ENCODE measurements at regions not wholly inside any gene's neighbourhood (a gene's known extent, or its start where the extent isn't known, plus 50 kb on each side); places are given as distances from the start of the nearest gene placed in this dataset.

DNA sequence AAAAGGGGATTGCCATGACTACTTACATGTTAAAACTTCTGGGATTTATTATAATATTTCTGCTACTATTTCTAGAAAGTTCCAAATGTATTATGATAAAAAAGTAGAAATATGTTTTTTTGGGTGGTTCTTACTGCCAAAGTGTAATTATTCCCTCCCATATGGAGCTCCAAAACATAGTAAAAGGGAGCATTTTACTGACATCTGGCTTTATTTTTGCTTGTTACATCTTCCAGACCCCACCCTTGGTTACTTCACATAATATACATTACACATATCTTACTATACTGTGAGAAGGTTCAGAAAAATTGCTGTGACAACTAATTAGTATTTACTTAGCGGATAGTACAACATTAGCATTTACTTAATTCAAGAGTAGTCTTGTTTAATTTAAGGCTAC is 205.1 kb upstream of the TLL1 start:
- DNase-seq = no peak

DNA sequence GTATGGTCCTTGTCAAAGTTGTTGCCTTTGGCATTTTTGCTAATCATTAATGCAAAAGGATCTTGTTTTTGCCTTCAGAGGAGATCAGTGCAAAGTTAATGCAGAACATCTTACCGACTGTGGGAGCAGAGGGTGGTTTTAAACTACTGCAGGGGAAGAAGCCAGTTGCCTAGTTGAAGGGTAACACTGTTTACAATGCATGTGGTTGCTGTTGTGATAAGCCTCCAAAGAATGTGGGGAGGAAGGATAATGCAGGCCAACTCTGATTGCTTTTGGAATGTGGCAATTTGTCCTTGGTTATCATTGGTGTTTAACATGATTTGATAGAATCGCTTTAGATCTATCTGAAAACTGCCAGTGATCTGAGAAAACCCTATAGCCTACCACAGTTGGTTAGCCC is 204.3 kb upstream of the TLL1 start:
- DNase-seq = no peak

DNA sequence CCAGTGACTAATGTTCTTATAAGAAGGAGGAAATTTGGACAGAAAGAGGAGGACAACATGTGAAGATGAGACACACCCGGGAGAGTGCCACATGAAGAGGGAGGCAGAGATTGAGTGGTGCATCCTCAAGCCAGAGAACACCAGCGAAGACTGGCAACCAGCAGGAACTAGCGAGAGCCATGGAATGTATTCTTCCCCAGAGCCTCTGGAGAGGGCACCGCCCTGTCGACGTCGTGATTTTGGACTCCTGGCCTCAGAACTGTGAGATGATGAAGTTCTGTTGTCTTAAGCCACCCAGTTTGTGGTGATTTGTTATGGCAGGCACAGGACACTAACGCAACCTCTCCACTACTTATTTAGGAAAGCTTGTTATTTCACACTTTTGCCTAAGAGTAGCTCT is 196.0 kb upstream of the TLL1 start:
- no peak for DNase-seq

DNA sequence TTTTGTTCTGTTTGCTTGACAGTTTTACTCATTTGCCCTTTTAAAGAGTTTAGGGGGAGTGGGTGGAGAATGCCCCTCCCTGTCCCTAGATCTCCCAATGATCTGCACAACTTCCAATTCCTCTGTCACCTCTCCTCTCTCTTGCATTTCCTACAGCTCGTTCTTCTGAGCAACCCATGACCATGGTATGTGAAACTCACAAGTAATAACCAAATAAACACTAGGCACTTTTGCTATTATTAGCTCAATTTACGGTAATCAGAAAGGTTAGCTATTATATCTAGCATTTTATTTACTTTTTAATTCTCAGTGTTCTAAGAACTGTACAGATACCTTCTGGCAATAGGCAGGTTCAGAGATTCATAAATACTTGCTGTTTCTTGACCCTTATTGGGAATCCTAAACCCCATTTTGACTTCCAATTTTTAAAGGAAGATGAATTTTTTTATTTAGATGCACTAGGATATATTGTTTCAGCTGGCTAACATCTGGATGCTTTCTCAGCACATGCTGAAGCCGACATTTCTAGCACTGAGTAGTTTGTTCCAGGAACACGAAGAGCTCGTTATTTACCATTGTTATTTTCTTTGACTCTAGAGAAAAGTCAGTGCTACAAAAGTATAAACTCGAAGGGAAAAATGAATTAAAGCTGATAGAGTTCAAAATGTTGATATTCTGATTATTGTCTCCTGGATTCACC is 194.7 kb upstream of the TLL1 start:
- DNase-seq = peak; percentile 71

DNA sequence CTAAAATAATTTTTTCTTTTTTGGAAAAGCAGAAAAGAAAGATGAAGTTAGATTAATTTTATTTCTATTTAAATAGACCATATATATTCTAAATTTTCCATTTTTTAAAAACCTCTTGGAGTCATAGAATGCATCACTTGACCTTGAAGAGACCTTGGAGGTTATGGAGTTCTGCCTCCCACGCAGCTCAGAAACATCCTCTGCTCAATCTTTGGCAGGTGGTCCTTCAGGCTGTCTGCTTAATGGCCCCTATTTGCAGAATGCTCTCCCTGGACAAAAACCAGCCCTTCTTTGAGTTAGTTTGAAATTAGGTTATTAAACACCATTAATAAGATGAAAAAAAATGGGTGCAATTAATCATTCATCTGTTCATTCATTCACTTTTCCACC is 194.1 kb upstream of the TLL1 start:
- no peak for DNase-seq

DNA sequence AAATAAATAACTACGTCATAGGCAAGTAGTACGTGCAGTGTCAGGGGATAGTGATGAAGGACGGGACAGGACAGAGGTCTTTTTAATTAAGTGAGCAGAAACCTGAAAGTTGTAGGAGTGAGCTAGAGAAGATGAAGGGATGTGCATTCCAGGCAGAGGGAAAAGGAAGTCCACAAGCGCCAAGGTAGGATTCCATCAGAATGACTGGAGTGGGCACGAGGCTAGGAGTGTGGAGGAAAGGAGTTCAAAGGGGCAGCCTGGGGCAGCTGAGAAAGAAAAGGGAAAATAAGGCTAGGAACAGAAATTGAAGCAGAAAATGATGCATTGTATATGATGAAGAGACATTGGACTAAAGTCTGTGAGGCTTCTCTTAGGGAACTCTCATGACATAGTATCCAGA is 192.2 kb upstream of the TLL1 start:
- DNase-seq = no peak

DNA sequence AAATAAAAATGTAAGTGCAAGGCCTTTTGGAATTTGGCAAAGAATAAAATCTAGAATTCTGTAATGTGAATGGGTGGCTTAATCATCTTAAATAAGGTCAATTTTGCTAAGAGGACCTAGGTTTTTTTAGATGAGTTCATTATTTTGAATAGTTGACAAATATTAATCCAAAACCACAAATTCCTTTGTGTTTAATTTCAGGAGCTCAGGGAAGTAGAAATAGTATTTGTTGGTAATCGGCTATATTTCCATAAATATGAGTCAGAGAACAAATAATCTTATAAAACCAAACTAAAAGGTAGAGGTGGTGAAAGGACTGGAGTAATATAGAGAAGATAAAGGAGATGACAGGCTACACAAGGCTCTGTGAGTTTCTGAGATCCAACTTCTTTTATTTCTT is 190.4 kb upstream of the TLL1 start:
- no peak for DNase-seq

DNA sequence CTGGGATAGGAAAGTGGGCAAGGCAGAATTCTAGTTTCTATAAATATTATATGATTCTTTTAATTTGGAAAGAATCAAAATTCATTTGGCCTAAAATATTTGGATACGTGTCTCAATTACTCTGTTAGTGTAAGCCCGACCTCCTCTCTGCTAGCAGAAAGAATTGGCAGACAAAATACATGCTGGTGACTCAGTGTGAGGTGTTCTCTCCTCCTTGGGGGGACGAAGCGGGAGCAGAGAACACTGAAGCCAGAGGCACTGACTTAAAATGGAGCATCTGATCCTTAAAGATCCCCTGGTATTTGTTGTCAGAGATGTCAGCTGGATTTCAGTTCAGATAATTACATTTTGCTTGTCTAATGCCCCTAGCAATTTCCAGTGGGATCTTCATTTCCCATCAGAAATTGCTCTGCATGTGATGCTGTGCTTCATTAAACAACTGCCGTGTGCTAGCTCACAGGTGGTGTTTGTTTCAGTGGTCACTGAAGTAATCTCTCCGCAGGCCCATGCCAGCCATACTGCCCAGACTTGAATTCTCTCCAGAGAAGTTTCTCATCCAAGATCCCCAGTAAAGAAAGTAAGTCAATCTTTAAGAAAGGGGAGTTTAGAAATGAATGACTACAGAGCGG is 188.7 kb upstream of the TLL1 start:
- DNase-seq = no peak

DNA sequence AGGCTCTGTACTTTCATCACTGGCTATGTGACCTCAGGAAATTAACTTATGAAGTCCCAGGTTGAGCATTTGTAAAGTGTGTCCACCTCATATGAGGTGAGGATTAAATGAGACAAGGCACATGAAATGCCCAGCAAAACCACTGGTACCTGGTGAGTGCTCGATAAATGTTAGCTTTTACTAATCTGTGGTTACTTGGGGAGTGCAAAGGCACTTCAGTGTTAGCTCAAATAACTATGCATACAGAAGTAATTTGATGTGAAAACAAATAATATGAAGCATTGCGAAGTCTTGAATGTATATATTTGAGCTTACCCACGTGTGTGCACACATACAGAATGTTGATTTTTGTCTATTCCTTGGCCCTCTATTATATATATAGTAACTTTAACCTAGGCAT is 186.3 kb upstream of the TLL1 start:
- DNase-seq = no peak

DNA sequence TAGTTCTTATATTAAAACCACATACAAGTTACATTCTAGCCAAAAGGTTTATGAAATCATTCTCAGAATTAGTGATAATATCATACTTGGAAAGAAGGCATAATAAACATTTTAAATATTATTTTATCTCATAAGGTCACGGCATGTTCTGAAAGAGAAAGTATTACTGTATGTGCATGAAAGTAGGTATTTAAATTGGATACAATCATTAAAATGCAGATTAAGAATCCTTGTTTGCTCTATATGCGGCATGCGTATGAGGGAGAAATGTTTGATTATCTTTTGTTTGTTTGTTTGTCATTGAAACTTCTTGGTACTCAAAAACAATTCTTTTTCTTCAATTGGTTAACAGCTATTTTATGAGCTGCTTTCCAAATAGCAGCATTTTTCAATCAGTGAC is 183.9 kb upstream of the TLL1 start:
- DNase-seq = no peak

DNA sequence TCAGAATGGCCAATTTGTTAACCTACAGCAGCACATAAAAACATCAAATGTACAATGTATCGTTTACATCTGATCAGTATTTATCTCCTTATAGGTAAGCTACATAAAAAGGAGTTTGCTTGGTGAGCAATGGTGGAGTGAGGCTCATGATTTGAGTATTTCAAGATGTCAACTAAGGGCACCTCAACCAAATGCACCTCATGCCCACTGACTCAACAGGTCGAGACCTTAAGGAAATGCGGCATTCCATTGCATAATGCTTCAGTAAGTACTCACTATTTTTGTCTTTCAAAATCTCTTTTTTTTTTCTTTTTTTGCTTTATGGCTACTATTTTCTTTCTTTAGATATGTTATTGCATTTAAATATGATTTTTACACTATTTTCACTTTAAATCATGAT is 181.0 kb upstream of the TLL1 start:
- no peak for DNase-seq

DNA sequence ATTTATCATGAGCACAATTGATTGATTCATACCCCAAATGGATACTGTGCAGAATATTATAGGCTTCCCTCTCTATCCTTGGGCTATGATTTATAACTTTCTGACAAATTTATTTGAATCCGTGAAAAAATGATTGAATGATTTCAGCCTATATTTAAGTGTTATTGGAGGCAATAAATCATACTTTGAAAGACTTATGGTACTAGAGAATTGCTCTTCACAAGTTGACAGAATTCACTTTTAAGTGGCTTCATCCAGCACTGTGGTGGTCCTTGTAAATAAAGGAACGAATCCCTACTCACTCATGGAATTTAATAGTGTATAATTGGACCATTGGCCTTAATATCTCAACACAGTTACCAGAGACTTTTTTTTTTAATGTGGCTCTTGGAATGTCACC is 174.8 kb upstream of the TLL1 start:
- no peak for DNase-seq

DNA sequence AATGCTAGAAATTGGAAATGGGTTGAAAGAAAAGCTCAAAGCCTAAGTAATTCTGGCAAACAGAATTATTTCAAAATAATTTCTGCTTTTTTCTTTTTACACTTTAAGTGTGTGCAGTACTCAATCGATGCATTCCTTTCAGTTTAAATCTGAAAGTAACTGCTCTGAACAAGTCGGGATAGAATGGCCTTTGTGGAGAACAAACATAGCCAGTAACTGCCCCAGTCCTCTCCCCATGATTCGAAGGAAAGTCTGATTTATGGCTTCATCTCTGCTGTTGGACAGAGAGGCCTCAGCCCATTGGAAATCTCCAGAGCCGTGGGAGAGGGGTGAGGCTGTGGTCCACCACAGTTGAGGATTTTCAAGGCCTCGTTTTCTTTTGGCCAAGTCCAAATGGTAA is 174.0 kb upstream of the TLL1 start:
- DNase-seq = no peak

DNA sequence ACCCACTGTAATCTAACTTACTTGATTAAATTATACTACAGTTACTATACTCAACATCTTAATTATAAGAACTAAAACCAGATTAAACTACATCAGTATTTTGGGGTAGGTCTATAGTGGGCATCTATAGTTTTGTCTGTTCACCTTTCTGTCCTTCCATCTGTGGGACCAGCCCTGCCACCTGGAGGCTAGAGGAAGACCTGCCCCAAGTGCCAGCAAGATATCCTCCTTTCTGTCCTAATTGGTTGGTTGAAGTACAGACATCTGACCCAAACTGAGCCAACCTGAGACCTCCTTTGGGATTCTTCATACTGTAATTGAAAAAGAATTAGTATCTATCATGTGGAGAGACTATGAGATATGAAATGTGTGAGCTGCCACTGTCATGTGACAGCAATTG is 172.2 kb upstream of the TLL1 start:
- no peak for DNase-seq

DNA sequence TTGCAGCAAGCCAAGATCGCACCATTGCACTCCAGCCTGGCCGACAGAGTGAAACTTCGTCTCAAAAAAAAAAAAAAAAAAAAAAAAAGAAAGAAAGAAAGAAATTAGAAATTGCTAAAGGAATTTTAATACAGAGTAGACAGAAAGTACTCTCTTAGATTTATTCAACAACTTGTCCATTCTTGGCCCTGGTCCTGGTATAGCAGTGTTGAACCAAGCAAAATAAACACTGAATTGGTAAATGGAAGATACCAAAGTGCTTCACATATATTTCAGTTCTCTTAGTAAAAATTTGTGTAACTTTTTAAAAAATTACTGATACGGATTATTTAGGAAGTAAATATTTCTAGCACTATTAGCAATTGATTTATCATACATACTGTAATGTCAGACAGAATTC is 165.9 kb upstream of the TLL1 start:
- no peak for DNase-seq

DNA sequence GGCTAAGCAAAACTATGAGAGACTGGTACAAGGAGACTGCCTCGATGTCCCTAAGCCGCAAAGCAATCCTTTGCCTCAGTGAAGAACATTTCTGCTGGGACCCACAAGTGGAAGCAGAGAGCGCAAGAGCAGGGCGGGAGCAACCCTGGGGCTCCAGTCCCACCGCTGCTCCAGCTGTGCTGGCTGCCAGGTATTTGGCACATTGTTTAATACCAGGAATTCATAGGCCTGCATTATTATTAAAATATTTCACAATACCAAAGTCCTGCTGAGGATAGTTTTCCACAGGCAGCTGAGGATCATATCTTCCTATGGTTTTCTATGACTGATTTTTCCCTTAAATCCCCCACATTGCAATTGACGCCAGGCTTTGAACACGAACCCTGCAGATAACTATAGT is 163.5 kb upstream of the TLL1 start:
- peak; percentile 39 for DNase-seq

DNA sequence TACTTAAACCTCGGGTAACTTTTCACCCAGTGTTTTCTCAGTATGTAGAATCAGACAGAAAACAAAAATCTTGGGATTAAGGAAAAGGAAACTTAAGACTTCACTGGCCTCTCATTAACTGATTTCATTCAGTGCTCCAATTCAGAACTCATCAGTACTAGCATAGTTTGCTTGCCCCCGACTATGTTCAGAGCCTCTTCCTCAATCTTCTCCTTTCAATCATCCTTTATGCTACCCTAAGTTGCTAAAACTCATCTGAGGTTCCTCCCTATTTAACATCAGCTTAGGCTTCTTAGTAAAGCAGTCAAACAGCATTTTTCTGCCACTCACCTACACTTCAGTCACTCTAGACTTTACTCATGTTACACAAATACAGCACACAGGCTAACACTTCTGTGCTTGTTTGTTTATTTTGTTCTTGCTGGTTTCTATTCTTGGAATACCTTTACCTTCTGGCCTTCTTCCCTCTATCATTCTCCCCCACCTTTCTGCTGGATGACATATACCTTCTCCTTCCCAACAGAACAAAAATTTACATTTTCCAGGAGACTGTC is 163.0 kb upstream of the TLL1 start:
- no peak for DNase-seq

DNA sequence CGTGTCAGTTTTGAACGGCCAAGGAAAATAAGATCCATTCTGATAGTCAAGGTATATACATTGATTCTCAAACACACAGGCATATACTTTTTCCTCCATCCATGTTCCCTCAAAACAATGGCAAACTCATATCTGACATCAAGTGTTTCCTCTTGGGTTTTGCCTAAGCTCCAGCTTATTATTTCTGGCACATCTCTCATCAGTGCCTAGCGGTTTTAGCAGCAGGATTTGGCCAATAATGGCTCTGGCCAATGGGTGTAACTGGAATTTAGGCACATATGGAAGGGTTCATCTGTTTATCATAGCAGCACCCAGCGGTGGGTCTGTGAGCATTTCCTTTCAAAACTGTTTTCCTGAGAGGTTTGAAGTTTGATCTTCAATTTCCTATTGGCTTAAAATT is 161.6 kb upstream of the TLL1 start:
- DNase-seq = no peak

DNA sequence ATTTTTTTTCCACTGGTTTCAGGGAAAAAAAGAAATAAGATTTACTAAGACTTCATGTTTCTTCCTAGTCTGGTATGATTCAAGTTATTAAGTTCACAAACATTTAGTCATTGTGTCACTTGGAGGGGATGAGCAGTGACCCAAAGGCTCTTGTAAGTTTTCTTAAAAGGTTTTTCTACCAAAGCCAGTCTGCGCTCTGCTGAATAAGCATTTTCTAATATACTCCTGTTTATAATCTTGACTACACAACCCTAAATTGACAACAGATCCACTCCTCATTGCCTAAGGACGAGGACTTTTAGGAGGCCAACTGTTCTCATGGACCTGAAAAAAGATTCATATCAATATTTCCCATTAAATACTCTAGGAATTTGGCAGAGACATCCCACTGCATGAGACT is 161.1 kb upstream of the TLL1 start:
- DNase-seq = no peak

DNA sequence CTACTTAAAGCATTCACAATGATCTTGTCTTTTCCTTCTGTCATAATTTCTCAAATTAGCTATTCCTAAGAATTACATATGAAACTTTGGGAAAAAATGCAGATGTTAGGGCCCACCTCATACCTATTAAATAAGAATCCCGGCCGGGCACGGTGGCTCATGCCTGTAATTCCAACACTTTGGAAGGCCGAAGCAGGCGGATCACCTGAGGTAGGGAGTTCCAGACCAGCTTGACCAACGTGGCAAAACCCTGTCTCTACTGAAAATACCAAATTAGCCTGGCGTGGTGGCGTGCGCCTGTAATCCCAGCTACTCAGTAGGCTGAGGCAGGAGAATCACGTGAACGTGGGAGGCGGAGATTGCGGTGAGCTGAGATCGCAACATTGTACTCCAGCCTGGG is 158.4 kb upstream of the TLL1 start:
- no peak for DNase-seq

DNA sequence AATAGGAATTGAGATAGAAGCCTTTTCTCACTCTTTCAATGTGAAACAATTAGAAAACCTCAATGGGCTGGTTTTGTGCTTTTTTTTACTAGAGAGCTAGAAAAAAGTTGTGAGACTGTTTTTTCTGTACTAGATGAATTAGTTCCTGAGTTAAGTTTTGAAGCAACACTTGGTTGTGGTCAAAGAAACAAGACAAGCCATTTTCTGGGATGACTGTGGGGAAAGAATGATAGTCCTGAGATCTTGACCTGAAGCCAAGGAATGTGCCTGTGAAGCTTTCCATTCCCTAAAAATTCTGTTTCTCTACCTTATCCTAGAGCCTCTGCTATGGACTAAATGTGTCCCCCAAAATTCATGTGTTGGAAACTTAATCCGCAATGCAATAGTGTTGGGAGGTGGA is 157.8 kb upstream of the TLL1 start:
- no peak for DNase-seq

DNA sequence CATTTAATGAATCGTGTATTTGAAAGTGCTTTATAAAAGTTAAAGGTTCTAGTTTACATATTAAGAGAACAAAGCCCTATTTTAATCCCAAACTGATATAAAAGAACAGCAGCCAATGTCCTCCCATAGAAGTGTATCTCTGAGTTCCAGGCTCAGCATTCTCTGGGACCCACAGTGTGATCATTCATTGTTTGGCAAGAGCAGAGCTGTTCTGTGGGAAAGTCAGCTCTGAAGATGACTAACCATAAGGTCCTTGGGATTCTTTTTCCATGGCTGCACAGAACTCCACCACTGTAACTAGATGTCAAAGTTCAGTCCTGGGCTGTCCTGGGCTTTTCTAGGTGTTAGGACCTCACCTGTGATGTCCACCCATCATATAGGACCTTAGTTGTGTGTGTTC is 157.0 kb upstream of the TLL1 start:
- DNase-seq = no peak

DNA sequence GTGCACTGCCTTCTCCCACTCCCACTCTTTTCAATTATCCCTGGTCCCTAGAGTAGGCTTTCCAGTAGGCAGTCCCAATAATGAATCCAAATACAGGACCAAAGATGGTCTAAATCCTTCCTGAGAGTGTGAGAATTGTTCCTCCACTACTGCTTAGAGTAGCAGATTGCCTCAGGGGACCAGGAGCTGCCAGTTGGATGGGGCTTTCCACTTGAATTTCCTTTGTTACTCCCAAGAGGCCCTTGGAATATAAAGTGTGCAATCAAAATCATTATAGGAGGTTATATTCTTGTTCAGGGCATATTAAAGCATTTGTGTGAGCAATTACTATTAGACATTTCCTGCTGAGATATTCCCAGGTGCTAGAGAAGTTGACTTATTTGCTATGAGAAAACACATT is 156.6 kb upstream of the TLL1 start:
- peak; percentile 57 for DNase-seq

DNA sequence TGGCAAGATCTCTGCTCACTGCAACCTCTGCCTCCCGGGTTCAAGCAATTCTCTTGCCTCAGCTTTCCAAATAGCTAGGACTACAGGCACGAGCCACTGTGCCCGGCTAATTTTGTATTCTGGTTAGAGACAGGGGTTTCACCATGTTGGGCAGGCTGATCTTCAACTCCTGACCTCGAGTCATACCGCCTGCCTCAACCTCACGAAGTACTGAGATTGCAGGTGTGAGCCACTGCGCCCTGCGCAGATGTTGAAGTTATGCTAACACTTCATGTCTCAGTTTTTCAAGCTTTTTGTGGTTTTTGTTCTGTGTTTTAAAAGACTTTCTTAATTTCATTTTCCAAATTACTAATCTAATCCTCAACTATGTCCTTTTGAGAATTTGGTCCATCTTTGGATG is 154.4 kb upstream of the TLL1 start:
- no peak for DNase-seq
